ENCODE measurements at regions not wholly inside any gene's neighbourhood (a gene's known extent, or its start where the extent isn't known, plus 50 kb on each side); places are given as distances from the start of the nearest gene placed in this dataset.

DNA sequence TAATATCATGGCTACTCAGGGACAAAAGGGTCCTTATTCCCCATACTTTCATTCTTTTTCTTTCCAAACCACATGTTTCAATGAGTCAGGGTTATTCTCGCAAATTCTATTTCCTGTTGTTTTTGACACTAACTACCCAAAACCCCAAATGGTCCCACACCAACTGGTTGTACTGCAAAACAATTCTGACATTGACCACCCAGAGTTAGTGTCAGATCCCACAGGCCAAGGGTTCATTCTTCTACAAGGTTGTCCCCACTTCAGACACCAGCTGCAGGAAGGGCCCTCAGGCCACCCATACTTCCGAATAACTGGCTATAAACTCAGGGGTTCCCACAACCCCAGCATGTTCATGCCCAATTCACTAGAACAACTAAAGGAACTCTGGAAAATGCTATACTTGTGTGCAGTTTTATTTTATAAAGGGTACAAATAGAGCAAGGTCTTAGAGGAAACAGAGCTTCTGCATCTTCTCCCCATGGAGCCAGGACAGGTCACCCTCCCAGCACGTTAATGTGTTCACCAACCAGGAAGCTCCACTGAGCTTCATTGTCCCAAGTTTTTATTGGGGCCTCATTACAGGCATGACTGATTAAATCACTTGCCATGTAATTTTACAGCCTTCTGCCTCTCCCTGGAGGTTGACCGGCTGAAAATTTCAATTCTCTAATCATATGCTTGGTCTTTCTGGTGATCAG lies 334.8 kb downstream of the DRD1 start:
- no peak for FAIRE-seq

DNA sequence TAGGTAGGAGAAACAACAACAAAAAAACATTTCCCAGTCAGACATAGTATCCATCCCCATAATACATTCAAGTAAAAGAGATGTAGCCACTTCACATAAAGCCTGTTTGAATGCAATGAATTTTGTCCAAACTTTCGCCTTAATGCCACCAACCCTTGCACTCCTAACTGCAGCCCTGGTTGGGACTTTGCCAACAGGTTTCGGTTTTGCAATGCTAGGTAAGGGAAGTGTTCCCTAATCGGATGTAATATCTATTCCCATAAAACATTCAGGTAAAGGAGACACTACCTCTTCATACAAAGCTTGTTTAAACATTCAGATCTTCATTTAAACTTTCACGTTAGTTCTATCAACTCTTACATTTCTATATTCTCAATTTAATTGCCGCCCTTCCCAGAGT lies 336.1 kb downstream of the DRD1 start:
- ChIA-PET POLR2A (no interaction called here), CTCF (interaction anchor here (0.8 kb wide), 1 partner anchor 11 kb away, joined by 3 read pairs; no protein-coding TSS in a partner anchor)
- Histone ChIP-seq H3K27ac (no peak overlapping the region), H3K4me2 (no peak overlapping the region), H3K9me3 (peaks cover 14% of the 10 kb centered on the region; the same call in 2 of the 3 replicates), H3K4me1 (no peaks in the 10 kb centered on the region), H3K4me3 (no peak overlapping the region)
- FAIRE-seq (no peak), DNase-seq (ENCODE audit: low read depth in 1 of 2, low spot score in 1 of 2) (no peak), ATAC-seq (no peak)
- 24% methylated on average over 5 of the region's 5 CpGs for WGBS (ENCODE audit: missing lambda C conversion rate)
- TF ChIP-seq FOSL2 (IDR thresholded peaks at IDR 0.05) (no peak), FOSL2 (CRISPR knock-in tag; IDR thresholded peaks at IDR 0.05) (no peak), RFX5 (IDR thresholded peaks at IDR 0.05) (no peak), JUNB (IDR thresholded peaks at IDR 0.05) (no peak), USF2 (IDR thresholded peaks at IDR 0.05) (no peak), SMC3 (IDR thresholded peaks at IDR 0.05) (no peak), RCOR1 (IDR thresholded peaks at IDR 0.05; ENCODE audit: low read depth, low read length) (no peak), RNF2 (IDR thresholded peaks at IDR 0.05; ENCODE audit: borderline replicate concordance, low read depth) (no peak), HOXB5 (CRISPR knock-in tag; IDR thresholded peaks at IDR 0.05) (no peak), EHMT2 (IDR thresholded peaks at IDR 0.05; ENCODE audit: low read depth) (no peak), HES2 (IDR thresholded peaks at IDR 0.05) (no peak), MAZ (IDR thresholded peaks at IDR 0.05; ENCODE audit: borderline replicate concordance, low read depth, low read length) (no peak), POLR2AphosphoS2 (conservative IDR thresholded peaks at IDR 0.05; ENCODE audit: low read length) (no peak), HEYL (CRISPR knock-in tag; IDR thresholded peaks at IDR 0.05) (no peak), TFCP2L1 (CRISPR knock-in tag; IDR thresholded peaks at IDR 0.05) (no peak), HOXB13 (CRISPR knock-in tag; IDR thresholded peaks at IDR 0.05; ENCODE audit: low read depth) (no peak), HDAC2 (IDR thresholded peaks at IDR 0.05) (no peak)
- TF ChIP-seq, protein P1, sequence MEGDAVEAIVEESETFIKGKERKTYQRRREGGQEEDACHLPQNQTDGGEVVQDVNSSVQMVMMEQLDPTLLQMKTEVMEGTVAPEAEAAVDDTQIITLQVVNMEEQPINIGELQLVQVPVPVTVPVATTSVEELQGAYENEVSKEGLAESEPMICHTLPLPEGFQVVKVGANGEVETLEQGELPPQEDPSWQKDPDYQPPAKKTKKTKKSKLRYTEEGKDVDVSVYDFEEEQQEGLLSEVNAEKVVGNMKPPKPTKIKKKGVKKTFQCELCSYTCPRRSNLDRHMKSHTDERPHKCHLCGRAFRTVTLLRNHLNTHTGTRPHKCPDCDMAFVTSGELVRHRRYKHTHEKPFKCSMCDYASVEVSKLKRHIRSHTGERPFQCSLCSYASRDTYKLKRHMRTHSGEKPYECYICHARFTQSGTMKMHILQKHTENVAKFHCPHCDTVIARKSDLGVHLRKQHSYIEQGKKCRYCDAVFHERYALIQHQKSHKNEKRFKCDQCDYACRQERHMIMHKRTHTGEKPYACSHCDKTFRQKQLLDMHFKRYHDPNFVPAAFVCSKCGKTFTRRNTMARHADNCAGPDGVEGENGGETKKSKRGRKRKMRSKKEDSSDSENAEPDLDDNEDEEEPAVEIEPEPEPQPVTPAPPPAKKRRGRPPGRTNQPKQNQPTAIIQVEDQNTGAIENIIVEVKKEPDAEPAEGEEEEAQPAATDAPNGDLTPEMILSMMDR (IDR thresholded peaks at IDR 0.05), result no peak
- TF ChIP-seq, protein P2, sequence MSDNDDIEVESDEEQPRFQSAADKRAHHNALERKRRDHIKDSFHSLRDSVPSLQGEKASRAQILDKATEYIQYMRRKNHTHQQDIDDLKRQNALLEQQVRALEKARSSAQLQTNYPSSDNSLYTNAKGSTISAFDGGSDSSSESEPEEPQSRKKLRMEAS (IDR thresholded peaks at IDR 0.05), result no peak

More for the DNA sequence above, 334.8 kb downstream of the DRD1 start:
- H3K4me1 ChIP-seq, result no peaks in the 10 kb centered on the region
- H3K4me2 ChIP-seq, result no peak overlapping the region
- H3K9me3 ChIP-seq, result peaks cover 14% of the 10 kb centered on the region; the same call in 2 of the 3 replicates
- POLR2A ChIA-PET, result no interaction called here
- H3K27ac ChIP-seq, result no peak overlapping the region
- CTCF ChIA-PET, result interaction anchor here (1.0 kb wide), 1 partner anchor 11 kb away, joined by 3 read pairs; no protein-coding TSS in a partner anchor
- ATAC-seq (no peak), DNase-seq (ENCODE audit: low read depth in 1 of 2, low spot score in 1 of 2) (no peak)
- 38% methylated on average over 4 of the region's 4 CpGs for WGBS (ENCODE audit: missing lambda C conversion rate)
- H3K4me3 ChIP-seq, result no peak overlapping the region
- TF ChIP-seq MYC (IDR thresholded peaks at IDR 0.05; ENCODE audit: borderline replicate concordance, low read length), result no peak
- TF ChIP-seq PHF8 (IDR thresholded peaks at IDR 0.05; ENCODE audit: borderline replicate concordance, low read depth), result no peak
- TF ChIP-seq RNF2 (IDR thresholded peaks at IDR 0.05; ENCODE audit: borderline replicate concordance, low read depth), result no peak
- TF ChIP-seq HOXB13 (CRISPR knock-in tag; IDR thresholded peaks at IDR 0.05; ENCODE audit: low read depth), result no peak
- TF ChIP-seq ZC3H11A (IDR thresholded peaks at IDR 0.05), result no peak
- no peak for TF ChIP-seq MAFK (IDR thresholded peaks at IDR 0.05; ENCODE audit: partially characterized antibody)
- TF ChIP-seq CBX8 (IDR thresholded peaks at IDR 0.05), result no peak
- TF ChIP-seq POLR2A (IDR thresholded peaks at IDR 0.05; ENCODE audit: low read length), result no peak
- no peak for TF ChIP-seq HDAC2 (IDR thresholded peaks at IDR 0.05)

Measured in A549 (cell line).